Esophagus muscularis mucosa (tissue), 4 donors: ENCODE measurements at regions not wholly inside any gene's neighbourhood (a gene's known extent, or its start where the extent isn't known, plus 50 kb on each side); places are given as distances from the start of the nearest gene placed in this dataset.

ENCODE experiments used
- DNase-seq: peaks from one replicate; pipeline ENCODE4 v3.0.0-alpha.2; 2017; ENCODE audit errors: extremely low spot score
- H3K27ac ChIP-seq, 4 donors: fragments of 200-600 bp; sonication (generic); replicated peaks in 1 of 4; 1 replicate in 3 of 4; 2 replicates in 1 of 4; pipeline ENCODE4 v1.5.1; 2016 to 2019; ENCODE audit warnings: mild to moderate bottlenecking in 1 of 4
- H3K27me3 ChIP-seq, 4 donors: fragments of 200-600 bp; sonication (generic); one replicate each; pipeline versions ENCODE4 v1.5.1 to v1.6.0; 2016 to 2019
- H3K36me3 ChIP-seq, 4 donors: fragments of 200-600 bp; sonication (generic); one replicate each; pipeline ENCODE4 v1.5.1; 2016 to 2019
- H3K4me1 ChIP-seq, 4 donors: fragments of 200-600 bp; sonication (generic); one replicate each; pipeline ENCODE4 v1.5.1; 2016 to 2019
- H3K4me3 ChIP-seq, 4 donors: fragments of 200-600 bp; sonication (generic); 1 replicate in 2 of 4; 2 replicates in 2 of 4; pipeline ENCODE4 v1.5.1; 2016 to 2019; ENCODE audit warnings: mild to moderate bottlenecking in 4 of 4, moderate library complexity in 1 of 4
- H3K9me3 ChIP-seq, 4 donors: fragments of 200-600 bp; sonication (generic); 1 replicate in 3 of 4; 2 replicates in 1 of 4; pipeline ENCODE4 v1.5.1; 2016 to 2019
- EP300 ChIP-seq: sonication (generic); formaldehyde crosslinking; IDR thresholded peaks from one replicate; pipeline ENCODE4 v1.6.1; 2017; ENCODE audit warnings: antibody characterized with exemption
- POLR2A ChIP-seq: fragments of 450-650 bp; IDR thresholded peaks from one replicate; pipeline ENCODE4 v1.6.1; 2017; ENCODE audit warnings: antibody characterized with exemption, moderate library complexity, mild to moderate bottlenecking, low read depth
- POLR2AphosphoS5 ChIP-seq, 2 donors: sonication (generic); formaldehyde crosslinking; IDR thresholded peaks; one replicate each; pipeline ENCODE4 v1.6.1; 2017; ENCODE audit warnings: antibody characterized with exemption in 2 of 2
- WGBS: methylation state at CpG from one replicate; pipeline ENCODE4 v1.1.5; 2018; 5-methylcytosine and 5-hydroxymethylcytosine counted together
- intact Hi-C: fragments of 100-400 bp; cut with DNase I; formaldehyde crosslinking; loops from one replicate; pipeline ENCODE4 v1.15.1; 2023
- TF ChIP-seq, protein P1 (sequence below), 3 experiments: fragments of 200-600 bp in 2 of 3; fragments of 450-650 bp in 1 of 3; sonication (generic) in 2 of 3; IDR thresholded peaks; one replicate each; pipeline ENCODE4 v1.5.1; 2017 to 2019; ENCODE audit warnings: antibody characterized with exemption in 3 of 3, mild to moderate bottlenecking in 2 of 3, moderate library complexity in 1 of 3

- intact Hi-C loops = no loop called here
- WGBS = 49% methylated on average over 2 of the region's 2 CpGs
These were observed 2178.3 kb downstream of the TP53TG3F start for GRCh38 chr16:35637683-35638082.

DNA sequence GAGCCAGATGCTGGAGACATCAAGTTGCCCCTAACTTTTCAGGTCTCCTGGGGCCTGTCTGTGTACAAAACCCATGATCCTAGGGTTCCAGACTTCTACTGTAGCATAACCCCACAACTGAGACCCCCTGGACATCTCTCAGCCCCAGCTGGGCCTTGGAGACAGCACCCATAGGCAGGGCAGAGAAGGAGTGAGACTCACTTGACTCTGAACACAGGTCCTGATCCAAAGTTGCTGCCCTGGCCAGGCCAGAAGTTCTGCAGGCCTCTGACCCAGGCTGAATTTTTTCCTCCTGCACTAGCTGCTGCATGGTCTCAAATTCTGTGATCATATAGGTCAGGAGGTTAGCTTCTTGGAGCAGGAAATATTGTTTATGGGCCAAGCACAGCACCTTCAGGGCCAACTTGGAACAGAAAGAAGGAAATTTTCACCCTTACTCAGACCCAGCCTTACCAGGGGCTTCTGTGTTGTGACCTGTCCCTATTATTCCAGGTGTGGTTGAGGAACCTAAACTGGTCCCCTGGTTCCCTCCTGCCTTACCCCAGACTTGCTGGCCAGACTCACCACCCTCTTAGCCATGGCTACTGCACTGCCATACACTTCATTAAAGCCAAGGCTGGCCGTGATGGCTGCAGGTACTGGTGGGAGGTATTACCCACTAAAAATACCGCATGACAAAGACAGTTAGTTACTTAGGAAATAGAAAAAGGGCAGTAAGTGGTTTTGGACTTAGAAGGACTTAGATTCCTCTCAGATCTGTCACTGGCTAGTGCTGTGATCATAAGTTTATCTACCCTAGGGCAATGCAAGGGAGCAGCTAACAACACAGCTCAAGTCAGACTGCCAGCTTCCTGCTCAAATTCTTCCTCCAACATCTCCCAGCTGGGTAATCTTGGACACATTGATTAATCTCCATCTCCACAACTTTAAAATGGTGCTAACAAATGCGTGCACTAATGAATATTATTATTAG, 2180.1 kb downstream of the TP53TG3F start:
- intact Hi-C loops = no loop called here
- peaks cover 0 to 6% (median 0%) of the 10 kb centered on the region in 4 donors for H3K27me3 ChIP-seq
- DNase-seq = peak; percentile 90
- H3K9me3 ChIP-seq = peaks cover 0 to 8% (median 0%) of the 10 kb centered on the region in 4 donors
- 46% methylated on average over 3 of the region's 3 CpGs for WGBS
- H3K27ac ChIP-seq = no peak overlapping the region
- TF ChIP-seq EP300 (no peak), POLR2AphosphoS5 (IDR thresholded peaks at IDR 0.05) (no peak), POLR2A (no peak)
- TF ChIP-seq, protein P1, sequence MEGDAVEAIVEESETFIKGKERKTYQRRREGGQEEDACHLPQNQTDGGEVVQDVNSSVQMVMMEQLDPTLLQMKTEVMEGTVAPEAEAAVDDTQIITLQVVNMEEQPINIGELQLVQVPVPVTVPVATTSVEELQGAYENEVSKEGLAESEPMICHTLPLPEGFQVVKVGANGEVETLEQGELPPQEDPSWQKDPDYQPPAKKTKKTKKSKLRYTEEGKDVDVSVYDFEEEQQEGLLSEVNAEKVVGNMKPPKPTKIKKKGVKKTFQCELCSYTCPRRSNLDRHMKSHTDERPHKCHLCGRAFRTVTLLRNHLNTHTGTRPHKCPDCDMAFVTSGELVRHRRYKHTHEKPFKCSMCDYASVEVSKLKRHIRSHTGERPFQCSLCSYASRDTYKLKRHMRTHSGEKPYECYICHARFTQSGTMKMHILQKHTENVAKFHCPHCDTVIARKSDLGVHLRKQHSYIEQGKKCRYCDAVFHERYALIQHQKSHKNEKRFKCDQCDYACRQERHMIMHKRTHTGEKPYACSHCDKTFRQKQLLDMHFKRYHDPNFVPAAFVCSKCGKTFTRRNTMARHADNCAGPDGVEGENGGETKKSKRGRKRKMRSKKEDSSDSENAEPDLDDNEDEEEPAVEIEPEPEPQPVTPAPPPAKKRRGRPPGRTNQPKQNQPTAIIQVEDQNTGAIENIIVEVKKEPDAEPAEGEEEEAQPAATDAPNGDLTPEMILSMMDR (IDR thresholded peaks at IDR 0.05) = no peak
- no peak overlapping the region for H3K4me3 ChIP-seq
- no peaks in the 10 kb centered on the region for H3K4me1 ChIP-seq
- no peaks in the 10 kb centered on the region for H3K36me3 ChIP-seq

More at GRCh38 chr16:35637683-35638082, 2178.3 kb downstream of the TP53TG3F start:
- no peak overlapping the region for H3K4me3 ChIP-seq
- no peaks in the 10 kb centered on the region for H3K4me1 ChIP-seq
- DNase-seq = no peak
- H3K9me3 ChIP-seq = peaks cover 0 to 8% (median 0%) of the 10 kb centered on the region in 4 donors
- H3K27ac ChIP-seq = no peak overlapping the region
- H3K27me3 ChIP-seq = peaks cover 0 to 6% (median 0%) of the 10 kb centered on the region in 4 donors
- TF ChIP-seq, protein P1 (IDR thresholded peaks at IDR 0.05) = no peak
- no peak for TF ChIP-seq POLR2A
- no peak for TF ChIP-seq EP300
- no peak for TF ChIP-seq POLR2AphosphoS5 (IDR thresholded peaks at IDR 0.05)
- H3K36me3 ChIP-seq = no peaks in the 10 kb centered on the region

DNA sequence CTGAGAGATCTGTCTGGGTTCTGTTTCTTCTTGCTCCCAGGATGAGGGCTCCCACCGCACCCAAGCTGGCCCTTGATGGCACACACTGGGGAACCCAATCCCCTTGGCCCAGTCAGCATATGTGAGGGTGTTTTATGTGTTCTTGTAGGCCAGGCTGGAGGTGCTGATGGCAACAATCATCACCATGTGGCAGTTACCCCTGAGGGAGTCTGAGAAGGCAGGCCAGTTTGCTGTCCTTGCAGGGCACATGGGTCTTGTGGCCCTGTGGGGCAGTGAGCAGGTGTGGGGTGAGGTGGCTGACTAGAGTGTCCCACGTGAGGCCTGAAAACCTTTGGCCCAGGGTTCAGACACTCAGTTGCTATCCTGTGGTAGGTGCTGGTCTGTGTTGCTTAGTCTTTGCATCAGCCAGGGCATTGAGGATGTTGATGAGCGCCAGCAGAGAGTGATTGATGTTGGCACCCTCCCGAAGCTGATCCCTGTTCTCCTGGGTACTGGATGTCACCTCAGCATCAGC, 2183.0 kb downstream of the TP53TG3F start:
- TF ChIP-seq, protein P1 (IDR thresholded peaks at IDR 0.05) = no peak
- TF ChIP-seq POLR2AphosphoS5 (IDR thresholded peaks at IDR 0.05) (no peak), EP300 (no peak), POLR2A (no peak)
- Histone ChIP-seq H3K27ac (no peak overlapping the region), H3K36me3 (no peaks in the 10 kb centered on the region), H3K27me3 (peaks cover 0 to 8% (median 0%) of the 10 kb centered on the region in 4 donors), H3K4me1 (no peaks in the 10 kb centered on the region), H3K4me3 (no peak overlapping the region), H3K9me3 (peaks cover 0 to 10% (median 8%) of the 10 kb centered on the region in 4 donors)
- 57% methylated on average over 3 of the region's 4 CpGs for WGBS
- DNase-seq = peak; percentile 85
- intact Hi-C loops = no loop called here

GRCh38 chr16:35651841-35652240, 2192.4 kb downstream of the TP53TG3F start:
- Histone ChIP-seq H3K27me3 (no peaks in the 10 kb centered on the region), H3K9me3 (peaks cover 0 to under 1% (median 0%) of the 10 kb centered on the region in 4 donors), H3K36me3 (no peaks in the 10 kb centered on the region), H3K27ac (no peak overlapping the region), H3K4me1 (no peaks in the 10 kb centered on the region), H3K4me3 (no peak overlapping the region)
- TF ChIP-seq, protein P1 (IDR thresholded peaks at IDR 0.05) = no peak
- no peak for TF ChIP-seq POLR2AphosphoS5 (IDR thresholded peaks at IDR 0.05)
- TF ChIP-seq EP300 = no peak
- no peak for TF ChIP-seq POLR2A
- 79% methylated on average over 1 of the region's 1 CpG for WGBS
- no peak for DNase-seq
- intact Hi-C loops = no loop called here
